GM12872 (cell line): ENCODE measurements at regions not wholly inside any gene's neighbourhood (a gene's known extent, or its start where the extent isn't known, plus 50 kb on each side); places are given as distances from the start of the nearest gene placed in this dataset.

ENCODE experiments used
- TF ChIP-seq, protein P1 (sequence below): IDR thresholded peaks from 3 replicates; pipeline ENCODE4 v1.5.1; 2011; ENCODE audit warnings: low read depth, mild to moderate bottlenecking, low read length, moderate library complexity; ENCODE audit not compliant: insufficient read depth

- TF ChIP-seq, protein P1, sequence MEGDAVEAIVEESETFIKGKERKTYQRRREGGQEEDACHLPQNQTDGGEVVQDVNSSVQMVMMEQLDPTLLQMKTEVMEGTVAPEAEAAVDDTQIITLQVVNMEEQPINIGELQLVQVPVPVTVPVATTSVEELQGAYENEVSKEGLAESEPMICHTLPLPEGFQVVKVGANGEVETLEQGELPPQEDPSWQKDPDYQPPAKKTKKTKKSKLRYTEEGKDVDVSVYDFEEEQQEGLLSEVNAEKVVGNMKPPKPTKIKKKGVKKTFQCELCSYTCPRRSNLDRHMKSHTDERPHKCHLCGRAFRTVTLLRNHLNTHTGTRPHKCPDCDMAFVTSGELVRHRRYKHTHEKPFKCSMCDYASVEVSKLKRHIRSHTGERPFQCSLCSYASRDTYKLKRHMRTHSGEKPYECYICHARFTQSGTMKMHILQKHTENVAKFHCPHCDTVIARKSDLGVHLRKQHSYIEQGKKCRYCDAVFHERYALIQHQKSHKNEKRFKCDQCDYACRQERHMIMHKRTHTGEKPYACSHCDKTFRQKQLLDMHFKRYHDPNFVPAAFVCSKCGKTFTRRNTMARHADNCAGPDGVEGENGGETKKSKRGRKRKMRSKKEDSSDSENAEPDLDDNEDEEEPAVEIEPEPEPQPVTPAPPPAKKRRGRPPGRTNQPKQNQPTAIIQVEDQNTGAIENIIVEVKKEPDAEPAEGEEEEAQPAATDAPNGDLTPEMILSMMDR: no peak
Measured at GRCh38 chr6:139823808-139824126, 449.3 kb upstream of the CITED2 start.

DNA sequence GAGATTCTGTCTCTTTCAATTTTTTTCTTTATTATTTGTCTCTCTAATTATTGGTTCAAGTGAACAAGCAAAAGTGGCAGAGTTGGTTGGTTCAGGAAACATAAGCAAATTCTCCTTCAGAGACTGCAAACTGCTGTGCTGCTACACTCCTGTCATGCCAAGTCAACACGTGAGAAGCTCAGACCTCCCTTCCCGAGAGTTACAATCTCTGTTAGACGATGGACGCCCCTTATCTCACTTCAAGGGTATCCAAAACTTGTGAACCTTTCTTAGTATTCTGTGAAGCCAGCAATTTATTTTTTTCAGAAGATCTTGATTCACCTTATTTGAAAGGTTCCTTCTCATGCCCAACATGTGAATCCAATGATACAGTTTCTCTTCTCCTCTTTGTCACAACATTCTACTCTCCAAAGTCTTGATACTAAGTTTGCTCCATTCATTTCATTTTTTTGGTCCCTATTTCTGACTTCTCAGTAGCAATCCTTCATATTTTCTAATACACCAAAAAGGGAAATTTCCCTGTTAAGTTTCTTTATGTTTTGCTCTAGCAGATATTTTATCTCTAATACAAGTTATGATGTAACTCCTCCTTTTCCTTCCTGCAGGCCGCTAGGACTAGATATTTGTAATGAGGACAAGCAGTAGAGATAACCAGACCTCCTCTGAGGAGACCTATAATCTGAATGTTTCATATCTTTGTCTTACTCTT, 448.8 kb upstream of the CITED2 start:
- TF ChIP-seq, protein P1: no peak

GRCh38 chr6:139821676-139822223, 447.3 kb upstream of the CITED2 start:
- TF ChIP-seq, protein P1: no peak

DNA sequence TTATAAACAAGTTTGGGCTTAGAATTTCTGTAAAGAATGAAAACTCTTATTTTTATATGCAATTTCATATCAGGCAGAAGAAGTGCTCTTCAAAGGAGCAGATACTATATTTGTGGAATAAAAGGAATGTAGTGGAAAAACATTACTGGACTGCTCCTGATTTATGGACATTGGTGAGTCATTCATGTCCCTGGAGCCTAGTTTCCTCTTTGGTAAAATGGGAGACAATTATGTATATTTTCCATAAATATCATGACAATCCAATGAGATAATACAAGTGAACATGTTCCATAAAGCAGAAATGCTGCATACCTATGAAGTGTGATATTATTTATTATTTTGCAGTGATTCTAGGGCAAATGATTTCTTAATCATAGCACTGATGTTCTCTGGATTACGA, 445.8 kb upstream of the CITED2 start:
- TF ChIP-seq, protein P1: no peak

GRCh38 chr6:139819776-139820175, 445.3 kb upstream of the CITED2 start:
- TF ChIP-seq, protein P1: no peak

DNA sequence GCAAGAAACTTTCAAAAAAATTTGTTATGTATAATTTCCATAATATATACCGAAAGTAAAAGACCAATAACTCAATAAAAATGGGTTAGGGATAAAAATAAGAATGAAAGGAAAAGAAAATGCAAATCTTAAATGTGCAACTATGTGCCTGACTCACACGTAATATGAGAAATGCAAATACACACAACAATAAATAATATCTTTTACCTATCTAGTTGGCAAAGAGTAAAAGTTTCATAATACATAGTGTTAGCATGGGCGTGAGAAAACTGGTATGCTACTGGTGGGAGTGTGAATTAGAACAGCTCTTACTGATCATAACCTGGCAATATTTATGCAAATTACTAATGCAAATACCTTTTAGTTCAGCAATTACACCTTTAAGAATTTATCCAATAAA, 438.5 kb upstream of the CITED2 start:
- TF ChIP-seq, protein P1: no peak

- TF ChIP-seq, protein P1: no peak
Measured at GRCh38 chr6:139801571-139802321, 427.3 kb upstream of the CITED2 start.
